SW480 (cell line): ENCODE measurements at regions not wholly inside any gene's neighbourhood (a gene's known extent, or its start where the extent isn't known, plus 50 kb on each side); places are given as distances from the start of the nearest gene placed in this dataset.
"Not testable (repeated sequence)": the region's sequence is repeated elsewhere in the genome, so short reads cannot be mapped to it uniquely, and the experiment has no call there.

Experiments used
- DNase-seq: peaks from one replicate; pipeline ENCODE4 v3.0.0-alpha.2; 2016; ENCODE audit warnings: low spot score

DNA sequence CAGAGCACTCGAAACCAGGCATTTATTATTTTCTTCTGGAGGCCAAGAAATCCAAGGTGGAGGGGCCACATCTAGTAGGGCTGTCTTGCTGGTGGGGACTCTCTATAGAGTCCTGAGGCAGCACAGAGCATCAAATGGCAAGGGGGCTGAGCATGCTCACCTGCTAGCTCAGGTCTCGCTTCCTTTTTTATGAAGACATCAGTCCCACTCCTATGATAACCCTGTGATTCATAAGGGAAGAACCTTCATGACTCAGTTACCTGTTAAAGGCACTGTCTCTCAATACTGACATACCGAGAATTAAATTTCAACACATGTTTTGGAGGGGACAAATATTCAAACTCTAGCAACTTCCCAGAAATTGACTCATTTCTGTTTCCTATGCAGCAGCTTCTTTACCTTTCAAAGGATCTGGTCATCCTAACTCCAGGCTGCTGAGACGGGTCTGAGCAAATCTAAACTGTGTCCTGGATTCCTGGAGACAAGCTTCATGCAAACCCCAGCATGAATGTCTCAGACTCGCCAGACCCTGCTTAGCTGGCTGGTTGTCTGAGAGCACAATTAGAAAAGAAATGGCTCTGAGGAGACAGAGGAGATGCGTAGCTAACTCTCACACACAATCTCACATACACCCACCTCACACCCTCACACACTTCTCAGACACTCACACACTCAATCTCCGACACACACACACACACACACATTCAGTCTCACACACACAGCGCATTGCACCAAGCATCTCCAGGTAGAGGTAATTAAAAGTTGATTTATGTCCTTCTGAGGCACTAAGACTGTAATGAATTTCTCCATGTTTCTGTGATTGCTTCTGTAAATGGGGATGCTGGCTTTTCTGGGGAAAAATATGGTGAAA lies 280.8 kb downstream of the BCL2L11 start:
- not testable (repeated sequence) for DNase-seq

DNA sequence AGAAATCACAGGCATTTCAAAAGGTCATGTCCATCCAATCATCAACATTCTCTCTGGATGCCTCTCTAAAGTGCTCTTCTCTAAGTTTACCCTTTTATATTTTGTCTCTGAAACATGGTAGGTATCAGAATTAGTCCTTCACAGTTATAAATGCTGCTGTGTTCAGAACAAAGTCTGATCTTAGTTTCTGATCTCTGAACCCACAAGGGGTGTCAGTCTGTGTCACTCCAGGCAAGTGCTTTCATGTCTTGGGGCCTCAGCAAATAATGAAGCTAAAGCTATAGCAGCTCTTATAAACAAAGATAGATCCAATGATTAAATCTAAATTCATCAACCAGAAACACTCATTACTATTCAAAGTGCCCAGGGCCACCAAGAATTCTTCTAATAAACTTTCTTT lies 281.7 kb downstream of the BCL2L11 start:
- DNase-seq: not testable (repeated sequence)

DNA sequence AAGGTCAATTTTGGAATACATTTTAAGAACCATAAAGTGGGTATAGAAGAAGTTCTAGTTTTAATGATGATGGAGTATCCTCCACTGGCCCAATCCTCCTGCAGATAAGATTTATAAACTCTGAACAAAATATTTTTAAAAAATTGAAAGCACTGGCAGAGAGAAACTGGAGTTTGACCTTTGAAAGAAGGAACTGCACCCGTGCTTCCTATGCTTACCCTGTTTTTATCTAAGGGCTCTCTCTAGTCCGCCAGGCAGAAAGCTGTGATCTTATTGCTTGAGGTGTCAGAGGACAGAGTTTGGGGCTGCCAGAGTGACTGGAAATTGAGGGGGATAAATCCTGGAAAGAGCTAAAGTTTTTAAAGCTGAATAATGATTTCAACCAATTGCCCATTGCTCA lies 282.6 kb downstream of the BCL2L11 start:
- not testable (repeated sequence) for DNase-seq

DNA sequence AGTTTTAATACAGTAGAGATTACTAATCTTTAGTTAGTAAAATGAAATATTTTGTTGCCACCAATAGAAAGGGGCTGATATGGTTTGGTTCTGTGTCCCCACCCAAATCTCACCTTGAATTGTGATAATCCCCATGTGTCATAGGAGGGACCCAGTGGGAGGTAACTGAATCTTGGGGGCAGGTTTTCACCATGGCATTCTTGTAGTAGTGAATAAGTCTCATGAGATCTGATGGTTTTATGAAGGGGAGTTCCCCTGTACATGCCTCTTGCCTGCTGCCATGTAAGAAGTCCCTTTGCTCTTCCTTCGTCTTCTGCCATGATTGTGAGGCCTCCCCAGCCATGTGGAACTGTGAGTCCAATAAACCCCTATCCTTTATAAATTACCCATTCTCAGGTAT lies 285.9 kb downstream of the BCL2L11 start:
- DNase-seq: not testable (repeated sequence)

DNA sequence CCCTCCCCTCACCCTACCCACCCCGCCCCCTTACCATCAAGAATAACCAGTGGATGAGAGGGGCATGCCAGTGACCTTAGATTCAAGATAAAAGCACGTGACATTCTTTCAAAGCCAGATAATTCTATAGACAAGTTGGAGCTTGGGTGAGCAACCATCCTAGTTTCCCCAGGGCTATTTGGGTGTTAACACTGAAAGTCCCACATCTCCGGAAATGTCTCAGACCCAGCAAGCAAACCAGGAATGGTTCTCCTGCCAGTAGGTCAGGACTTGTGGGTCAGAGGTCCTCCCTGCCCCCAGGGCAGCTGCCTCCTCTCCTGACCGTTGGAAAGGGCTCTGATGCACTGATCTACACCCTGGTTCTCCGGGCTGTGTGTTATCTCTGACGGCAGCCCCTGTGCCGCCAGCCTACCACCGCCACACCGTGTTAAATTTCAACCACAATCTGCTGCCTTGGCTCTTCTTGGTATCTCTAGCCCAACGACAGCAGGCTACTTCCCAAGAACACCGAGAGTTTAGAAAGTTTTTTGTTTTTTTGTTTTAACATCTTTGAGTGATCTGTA lies 287.0 kb downstream of the BCL2L11 start:
- not testable (repeated sequence) for DNase-seq

DNA sequence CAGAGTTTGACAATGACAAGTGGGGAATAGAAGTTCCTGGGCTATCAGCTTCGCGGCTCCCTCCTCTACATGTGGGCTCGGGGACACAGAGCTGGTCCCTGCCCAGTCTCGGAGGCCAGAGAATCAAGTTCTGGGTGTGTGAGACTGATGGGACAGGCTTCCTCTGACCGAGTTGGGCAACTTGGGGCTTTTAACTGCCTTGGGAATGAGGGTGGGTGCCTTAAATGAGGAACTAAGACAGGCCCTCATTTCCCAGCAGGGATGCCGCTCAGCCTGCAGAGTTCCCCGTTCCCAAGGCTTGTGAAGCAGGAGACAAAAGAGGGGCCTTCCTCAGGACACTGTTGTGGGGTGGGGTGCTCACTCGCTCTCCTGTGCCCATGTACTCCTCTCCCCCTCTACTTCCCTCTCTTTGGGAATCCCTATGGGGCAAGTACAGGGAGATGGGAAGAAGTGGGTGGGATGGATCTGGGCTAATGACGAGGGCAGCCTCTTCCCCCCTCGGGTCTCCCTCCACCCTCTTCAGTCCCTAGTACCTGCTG lies 290.2 kb downstream of the BCL2L11 start:
- not testable (repeated sequence) for DNase-seq

DNA sequence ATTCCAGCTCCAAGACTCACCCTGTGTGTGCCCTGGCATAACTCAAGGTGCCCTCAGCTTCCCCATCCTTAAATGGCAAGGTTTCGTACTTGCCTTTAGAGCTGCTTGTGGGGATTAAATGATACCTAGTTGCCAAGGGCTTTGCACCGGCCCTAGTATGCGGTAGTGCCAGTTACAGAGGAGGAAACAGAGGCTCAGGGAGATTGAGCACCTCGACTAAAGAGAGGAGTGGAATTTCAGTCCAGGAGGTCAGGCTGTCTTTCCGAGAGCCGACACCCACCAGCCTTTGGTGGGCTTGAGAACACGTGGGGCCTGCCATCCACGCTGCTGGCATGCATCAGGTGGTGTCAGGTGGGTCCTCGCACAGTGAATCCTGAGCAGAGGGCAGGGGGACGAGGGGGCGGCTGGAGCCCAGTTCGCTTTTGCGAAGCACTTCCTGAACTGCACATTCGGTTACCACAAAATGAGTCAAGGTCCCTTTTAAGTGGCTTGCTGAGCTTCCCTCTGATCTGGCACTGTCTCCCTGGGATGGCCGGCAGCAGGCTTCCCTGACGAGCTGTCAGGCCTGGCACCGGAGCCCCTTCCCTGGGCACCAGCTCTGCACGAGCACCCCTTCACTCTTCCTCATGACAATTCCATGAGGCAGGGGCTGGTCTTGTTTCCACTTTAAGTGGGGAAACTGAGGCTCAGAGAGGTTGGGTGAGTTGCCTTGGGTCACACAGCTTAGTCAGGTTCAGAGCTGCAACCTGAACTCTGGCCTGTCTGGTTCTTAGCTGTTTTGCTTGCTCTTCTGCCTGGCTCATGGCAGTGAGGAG lies 291.4 kb downstream of the BCL2L11 start:
- not testable (repeated sequence) for DNase-seq

DNA sequence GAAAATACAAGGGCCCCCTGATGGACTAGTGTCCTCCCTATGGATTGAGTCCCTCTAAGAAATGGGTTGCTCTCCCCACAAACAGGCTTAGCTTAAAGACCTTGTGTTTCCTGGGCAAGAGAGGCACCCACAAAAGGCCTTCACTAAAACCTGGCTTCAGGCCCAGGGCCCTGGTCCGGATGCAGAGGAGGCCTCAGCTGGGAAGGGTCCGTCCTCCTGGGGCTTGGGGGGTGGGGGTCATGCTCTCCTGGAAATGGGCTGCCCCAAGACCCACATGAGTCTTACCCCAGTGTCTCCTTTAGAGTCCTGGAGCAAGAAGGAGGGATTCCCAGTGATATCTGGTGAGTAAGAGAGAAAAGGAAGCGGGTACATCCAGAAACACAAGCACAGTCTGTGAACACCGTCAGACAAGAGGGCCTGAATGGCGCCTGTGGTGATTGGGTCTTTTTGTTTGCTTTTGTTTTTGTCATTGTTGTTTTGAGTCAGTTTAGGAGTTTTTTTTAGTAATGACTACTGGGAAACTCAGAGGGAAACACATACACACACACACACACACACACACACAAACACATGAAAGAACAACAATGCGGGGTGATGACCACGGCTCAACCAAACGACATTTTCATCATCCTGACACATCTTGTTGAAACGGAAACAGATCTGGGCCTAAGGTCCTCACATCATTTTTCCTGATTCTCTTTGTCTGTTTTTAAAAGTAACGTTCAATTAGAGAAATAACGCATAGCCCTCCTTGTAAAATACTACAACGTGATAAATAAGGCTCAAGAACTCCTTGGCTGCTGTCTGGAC lies 292.3 kb downstream of the BCL2L11 start:
- not testable (repeated sequence) for DNase-seq

DNA sequence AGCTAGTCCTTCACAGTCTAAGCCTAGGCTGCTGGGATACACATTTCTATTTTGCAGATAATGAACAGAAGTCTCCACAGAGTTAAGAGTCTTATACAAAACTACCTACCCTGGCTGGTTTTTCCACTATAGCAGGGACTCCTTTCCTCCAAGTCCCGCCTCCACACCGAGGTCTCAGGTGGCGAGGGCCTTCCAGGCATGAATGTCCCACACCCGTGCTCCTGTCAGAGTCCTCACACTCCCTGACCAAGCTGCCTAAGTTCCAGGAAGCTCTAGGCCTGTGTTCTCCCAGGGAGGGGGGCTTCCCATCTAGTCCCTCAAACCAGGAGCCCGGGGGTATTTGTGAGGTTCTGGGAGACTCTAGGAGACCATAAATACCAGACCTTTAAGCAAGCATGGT lies 293.2 kb downstream of the BCL2L11 start:
- not testable (repeated sequence) for DNase-seq

DNA sequence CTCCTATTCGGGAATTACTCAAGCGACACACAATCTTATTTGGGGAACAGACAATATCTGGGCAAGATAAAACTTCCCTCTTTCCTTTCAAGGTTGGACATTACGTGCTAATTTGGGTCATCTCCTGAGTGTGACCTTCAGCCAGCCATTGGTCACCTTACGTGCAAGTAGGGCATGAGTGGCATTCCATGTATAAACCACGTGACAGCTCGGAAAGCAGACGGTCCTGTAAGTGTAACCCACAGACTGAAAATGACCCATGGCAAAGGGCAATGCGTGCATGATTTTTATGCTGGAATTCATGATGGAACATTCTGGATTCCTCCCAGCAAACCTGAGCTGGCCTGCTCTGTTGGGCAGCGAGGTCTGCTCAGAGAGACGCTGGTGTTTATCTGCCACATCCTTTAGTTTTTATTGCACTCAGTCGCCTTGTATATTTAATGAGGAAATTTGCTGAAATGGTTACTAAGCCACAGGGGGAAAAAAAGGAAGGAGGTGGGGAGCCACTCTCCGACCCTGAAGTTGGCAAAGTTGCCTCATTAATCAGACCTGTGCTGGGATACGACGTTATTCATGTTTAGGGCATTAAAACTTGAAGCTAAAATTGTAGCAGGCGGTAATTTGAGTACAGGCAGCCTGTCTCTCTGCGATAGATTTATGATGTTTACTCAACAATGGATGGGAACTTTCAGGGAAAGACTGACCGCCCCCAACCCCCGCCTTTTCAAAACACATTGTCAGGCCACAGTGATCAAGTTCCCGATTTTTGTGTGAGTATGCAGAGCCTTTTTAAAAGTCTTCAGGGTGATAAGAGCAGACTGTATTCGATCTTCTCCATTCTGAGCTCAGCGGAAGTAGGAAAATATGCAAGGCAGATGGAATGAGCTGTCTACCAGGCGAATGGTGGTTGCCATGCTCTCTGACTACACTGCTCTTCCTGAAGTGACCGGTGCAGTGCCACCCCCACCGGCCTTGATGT lies 295.3 kb downstream of the BCL2L11 start:
- peak; percentile 76 for DNase-seq

DNA sequence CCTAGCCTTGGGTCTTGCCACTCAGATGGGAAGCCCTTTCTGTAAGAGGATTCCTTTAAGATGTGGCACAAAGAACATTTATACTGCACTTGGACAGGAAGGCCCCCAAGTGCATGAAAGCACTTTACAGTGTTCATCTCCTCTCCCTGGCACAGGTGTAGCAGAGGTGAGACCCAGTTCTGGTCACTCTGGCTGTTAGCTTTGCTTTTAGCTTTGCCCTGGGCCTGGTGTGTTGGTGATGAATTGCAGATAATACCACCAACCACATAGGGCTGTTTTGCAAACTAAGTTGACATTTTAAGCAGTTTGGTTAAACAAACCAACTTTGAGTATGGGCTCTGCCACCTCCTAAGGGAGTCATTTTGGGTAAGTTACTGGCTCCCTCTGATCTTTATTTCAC lies 296.3 kb downstream of the BCL2L11 start:
- not testable (repeated sequence) for DNase-seq

DNA sequence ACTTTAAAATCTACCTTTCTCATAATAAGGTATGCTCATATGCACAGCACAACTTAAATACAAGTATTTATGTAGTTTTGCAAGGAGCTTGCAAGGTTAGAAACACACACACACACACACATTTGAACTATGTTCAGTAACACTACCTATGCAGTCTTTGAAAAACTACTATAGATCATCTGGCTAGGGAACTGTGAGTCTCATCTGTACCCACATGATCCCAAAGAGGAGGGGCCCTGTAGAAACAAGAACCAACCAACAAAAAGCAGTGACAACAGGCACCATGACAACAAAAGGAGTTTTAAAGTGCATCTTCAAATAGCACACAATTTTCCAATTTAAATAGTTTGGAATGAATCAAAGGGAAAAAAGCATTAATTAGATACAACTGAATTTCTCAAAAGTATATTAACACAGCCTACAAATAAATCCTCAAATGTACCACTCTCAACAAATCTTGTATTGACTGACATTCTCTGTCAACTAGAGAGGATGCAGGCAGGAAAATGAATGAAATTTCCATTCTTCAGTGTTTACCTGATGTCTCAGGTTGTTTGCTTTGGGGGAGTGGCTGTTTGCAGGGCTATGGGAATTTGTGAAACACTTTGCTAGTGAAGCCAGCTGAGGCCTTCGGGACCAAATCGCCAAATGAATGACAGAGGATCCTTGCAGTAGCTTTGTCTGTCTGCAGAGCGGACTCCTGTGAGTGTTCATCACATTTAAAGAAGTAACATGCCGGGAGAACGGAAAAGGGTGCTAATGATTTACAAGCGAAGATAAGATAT lies 297.6 kb downstream of the BCL2L11 start:
- DNase-seq: peak; percentile 27

DNA sequence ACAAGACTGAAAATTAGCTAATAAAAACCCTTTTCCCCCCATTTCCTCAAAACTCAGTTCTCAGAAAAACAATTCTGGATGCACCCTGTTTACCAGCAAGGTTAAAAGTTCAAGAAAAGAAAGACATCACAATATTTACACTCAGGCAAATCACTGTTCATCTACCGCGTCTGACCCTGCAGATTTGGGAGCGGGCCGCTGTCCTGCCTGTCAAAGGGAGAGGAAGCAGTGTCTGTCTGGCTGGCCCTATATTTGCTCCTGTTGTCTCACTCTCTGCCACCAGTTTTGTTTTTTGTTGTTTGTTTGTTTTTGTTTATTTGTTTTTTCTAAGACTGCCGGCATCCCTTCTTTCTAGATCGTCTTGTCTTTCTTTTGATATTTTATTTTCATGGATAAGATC lies 299.4 kb downstream of the BCL2L11 start:
- DNase-seq: not testable (repeated sequence)

DNA sequence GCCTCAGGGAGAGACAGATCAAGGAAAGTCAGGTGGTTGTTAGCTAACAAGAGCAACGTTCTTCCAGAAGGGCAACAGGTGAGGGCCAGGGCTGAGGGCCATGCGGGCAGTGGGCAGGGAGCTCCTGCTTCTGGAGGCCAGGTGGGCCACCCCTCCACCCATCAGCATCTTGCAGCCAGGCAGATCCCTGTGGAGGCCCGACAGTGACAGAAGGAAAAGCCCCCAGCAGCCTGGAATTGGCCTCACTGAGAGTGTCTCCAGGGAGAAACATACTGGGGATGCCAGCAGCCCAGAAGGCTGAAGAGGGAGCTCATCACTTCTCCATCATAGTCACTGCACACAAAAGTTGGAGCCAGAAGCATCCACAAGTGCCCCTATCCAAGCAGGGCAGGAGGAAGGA lies 300.1 kb downstream of the BCL2L11 start:
- DNase-seq: not testable (repeated sequence)

DNA sequence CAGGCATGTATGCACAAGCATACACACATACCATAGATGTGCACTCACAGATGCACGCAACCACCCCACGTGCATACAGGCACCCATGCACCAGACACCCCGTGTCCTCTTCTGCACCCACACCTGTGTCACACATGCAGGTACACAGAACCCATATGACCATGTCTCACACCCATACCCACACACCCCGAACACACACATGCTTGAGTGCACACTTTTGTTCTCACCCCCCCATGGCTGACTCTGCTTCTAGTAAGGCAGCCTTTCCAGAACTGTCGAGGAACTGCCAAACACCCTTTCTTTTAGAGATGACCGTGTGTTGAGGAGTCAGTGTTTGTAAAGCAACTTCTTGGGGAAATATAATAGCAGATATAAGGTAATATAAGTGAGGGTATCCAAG lies 301.2 kb downstream of the BCL2L11 start:
- not testable (repeated sequence) for DNase-seq

DNA sequence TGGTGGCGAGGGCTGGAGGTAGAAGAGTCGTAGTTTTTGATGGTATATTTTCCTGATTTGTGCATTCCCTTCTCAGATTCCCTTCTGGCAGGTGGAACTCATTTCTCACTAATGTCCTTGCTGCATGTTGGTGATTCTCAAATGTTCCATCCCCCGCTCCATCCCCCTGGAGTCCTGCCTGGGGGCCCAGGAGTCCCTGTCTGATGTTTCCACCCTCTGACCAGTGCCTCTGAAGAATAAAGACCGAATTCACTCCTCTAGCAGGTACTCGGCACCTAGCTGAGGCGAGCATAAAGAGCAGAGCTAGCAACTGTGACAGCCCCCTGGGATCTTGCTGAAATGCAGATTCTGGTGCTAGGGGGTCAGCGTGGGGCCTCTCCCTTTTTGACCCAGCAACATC lies 301.8 kb downstream of the BCL2L11 start:
- not testable (repeated sequence) for DNase-seq

DNA sequence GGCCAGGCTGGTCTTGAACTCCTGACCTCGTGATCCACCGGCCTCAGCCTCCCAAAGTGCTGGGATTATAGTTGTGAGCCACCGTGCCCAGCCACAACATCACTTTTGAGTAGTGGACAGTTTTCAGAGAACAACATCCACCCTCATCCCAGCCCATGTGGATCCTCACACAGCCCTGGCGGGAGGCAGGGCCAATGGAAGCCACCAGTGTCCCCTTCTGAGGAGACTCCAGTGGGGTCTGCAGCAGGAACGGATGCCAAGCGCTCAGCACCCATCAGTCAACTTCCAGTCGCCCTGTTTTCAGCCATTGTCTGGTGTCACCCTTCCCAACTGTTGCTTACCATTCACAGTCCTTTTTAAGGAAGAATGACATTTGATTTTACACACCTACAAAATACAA lies 302.5 kb downstream of the BCL2L11 start:
- not testable (repeated sequence) for DNase-seq

DNA sequence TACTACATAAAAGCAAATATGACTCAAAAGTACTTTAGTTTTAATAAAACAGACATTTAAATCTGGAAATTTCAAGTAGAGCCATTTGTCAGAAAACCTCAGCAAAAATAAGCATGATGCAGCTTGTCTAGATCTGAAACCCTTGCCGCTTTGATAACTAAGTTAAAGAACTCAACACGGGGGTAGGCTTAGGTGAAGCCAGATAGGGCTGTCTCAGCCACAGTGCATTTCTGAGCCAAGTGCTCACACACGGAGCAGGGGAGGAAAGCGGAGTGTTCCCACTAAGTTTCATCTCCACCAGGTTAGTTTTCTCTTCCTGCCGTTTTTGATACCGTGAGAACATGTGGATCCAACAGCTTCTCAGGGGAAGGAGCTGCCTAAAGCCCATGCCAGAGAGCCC lies 303.5 kb downstream of the BCL2L11 start:
- DNase-seq: not testable (repeated sequence)

DNA sequence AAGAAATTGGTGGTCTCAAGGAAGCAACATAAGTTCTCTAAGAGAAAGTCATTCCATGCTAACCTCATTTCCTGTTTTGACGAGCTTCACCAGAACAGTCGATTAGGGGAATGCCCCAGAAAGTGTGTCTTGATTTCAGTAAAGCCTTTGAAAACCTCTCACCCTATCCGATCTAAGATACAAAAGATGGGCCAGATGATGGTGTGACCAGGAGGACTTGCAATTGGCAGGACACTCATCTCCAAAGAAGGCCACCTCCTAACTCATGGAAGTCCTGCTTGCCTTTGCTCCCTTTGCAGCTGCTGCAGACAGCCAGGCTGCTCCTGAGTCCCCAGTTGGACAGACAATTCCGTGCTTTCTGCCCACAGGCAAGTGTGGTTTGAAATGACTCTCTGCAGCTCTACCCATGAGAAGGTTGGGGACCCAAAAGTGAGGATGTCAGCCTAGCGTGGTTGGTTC lies 304.2 kb downstream of the BCL2L11 start:
- not testable (repeated sequence) for DNase-seq
